ENCODE measurements at regions not wholly inside any gene's neighbourhood (a gene's known extent, or its start where the extent isn't known, plus 50 kb on each side); places are given as distances from the start of the nearest gene placed in this dataset.

DNA sequence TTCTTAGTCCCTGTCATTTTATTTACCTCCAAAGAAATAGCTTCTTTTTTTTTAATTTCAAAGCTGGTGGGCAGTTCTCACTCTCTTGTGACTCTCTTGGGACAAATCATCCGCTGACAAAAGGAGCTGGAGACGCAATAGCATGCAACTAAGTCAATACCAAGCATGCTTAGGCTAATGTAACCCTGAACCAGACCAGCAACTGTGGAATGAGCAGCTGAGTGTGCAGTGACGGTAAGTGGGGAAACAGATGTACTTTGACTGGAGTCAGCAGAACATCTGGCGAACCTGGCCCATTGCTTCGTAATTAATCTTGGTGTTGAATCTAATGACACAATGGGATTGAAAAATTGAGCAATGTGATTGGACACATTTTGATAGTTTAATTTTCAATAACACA, 280.7 kb upstream of the PLXNA2 start:
- TF ChIP-seq POLR2AphosphoS5 (IDR thresholded peaks at IDR 0.05; ENCODE audit: low read depth, low read length) (no peak), POLR2A (IDR thresholded peaks at IDR 0.05; ENCODE audit: low read depth, low read length) (no peak), SPI1 (IDR thresholded peaks at IDR 0.05; ENCODE audit: low read depth, low read length) (no peak), POU2F2 (IDR thresholded peaks at IDR 0.05; ENCODE audit: low read depth, low read length) (no peak), PAX5 (IDR thresholded peaks at IDR 0.05; ENCODE audit: insufficient read depth, low read length, severe bottlenecking) (no peak), TAF1 (IDR thresholded peaks at IDR 0.05; ENCODE audit: low read depth, low read length) (no peak)
- DNase-seq (ENCODE audit: insufficient read length, low spot score) (no peak), FAIRE-seq (no peak)

DNA sequence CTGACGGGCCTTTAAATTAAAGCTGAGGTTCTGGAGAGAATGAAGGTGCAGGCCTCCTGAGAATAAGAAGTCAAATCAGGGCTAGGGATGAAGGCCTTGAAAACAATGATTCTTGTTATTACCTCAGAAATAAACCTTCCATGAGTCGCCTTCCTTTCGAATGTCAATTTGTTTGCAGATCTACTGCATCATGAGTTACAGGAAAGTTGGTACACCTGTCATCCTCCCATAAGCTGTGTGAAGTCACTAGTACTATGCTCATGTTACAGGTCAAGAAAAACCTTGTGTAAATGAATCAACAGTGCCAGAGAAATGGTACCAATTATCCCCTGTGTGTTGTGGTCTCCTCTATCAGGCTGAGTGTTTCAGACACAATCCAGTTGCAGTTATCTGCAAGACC, 281.2 kb upstream of the PLXNA2 start:
- DNase-seq (ENCODE audit: insufficient read length, low spot score) = no peak
- TF ChIP-seq SPI1 (IDR thresholded peaks at IDR 0.05; ENCODE audit: low read depth, low read length) (no peak), POLR2AphosphoS5 (IDR thresholded peaks at IDR 0.05; ENCODE audit: low read depth, low read length) (no peak), PAX5 (IDR thresholded peaks at IDR 0.05; ENCODE audit: insufficient read depth, low read length, severe bottlenecking) (no peak), TAF1 (IDR thresholded peaks at IDR 0.05; ENCODE audit: low read depth, low read length) (no peak), POU2F2 (IDR thresholded peaks at IDR 0.05; ENCODE audit: low read depth, low read length) (no peak), POLR2A (IDR thresholded peaks at IDR 0.05; ENCODE audit: low read depth, low read length) (no peak)
- no peak for FAIRE-seq

DNA sequence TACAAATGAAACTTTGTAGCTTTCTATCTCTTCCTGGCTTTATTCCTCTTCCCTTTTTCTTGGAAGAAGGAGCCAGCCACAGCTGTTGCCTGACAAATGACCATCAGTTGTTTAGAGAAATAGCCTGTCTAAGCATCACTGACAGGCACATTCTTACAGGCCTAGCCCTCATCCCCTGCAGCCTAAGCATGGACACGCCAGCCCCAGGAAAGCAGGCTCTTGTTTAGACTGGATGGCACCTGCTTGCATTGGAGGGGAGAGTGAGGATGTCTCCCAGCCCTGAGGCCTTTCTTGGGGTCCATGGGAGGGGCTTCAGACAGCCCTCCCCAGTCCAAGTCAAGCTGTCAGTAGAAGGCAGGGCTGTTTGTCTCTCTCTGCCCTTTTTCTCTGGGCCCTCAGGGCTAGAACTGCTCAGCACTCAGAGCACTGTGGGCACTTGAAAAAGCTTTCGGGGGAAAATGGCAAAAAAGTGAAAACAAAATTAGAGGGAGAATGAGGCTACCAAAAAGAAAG, 282.5 kb upstream of the PLXNA2 start:
- TF ChIP-seq TAF1 (IDR thresholded peaks at IDR 0.05; ENCODE audit: low read depth, low read length) = no peak
- TF ChIP-seq POLR2A (IDR thresholded peaks at IDR 0.05; ENCODE audit: low read depth, low read length) = no peak
- TF ChIP-seq POLR2AphosphoS5 (IDR thresholded peaks at IDR 0.05; ENCODE audit: low read depth, low read length) = no peak
- TF ChIP-seq POU2F2 (IDR thresholded peaks at IDR 0.05; ENCODE audit: low read depth, low read length) = no peak
- no peak for TF ChIP-seq SPI1 (IDR thresholded peaks at IDR 0.05; ENCODE audit: low read depth, low read length)
- no peak for TF ChIP-seq PAX5 (IDR thresholded peaks at IDR 0.05; ENCODE audit: insufficient read depth, low read length, severe bottlenecking)
- DNase-seq (ENCODE audit: insufficient read length, low spot score) (no peak), FAIRE-seq (no peak)

DNA sequence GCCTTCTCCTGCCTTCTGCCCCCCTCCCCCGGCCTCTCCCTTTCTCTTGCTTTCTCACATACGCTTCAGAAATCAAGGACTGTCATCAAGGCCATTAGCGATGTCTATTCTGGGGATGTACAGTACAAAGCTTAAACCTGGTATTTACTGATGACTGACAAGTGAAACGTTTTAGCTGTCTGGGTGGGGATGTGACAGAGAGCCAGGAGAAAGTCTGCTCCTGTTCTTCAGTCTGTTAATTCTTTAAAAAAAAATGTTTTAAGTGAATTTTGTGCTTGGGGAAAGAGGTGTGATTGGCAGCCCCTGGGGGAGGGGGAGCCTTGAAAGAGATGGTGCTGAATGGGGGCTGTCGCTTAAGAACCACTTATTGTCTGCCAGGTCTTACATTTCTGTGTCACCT, 283.0 kb upstream of the PLXNA2 start:
- TF ChIP-seq SPI1 (IDR thresholded peaks at IDR 0.05; ENCODE audit: low read depth, low read length) (no peak), TAF1 (IDR thresholded peaks at IDR 0.05; ENCODE audit: low read depth, low read length) (no peak), POLR2AphosphoS5 (IDR thresholded peaks at IDR 0.05; ENCODE audit: low read depth, low read length) (no peak), POU2F2 (IDR thresholded peaks at IDR 0.05; ENCODE audit: low read depth, low read length) (no peak), PAX5 (IDR thresholded peaks at IDR 0.05; ENCODE audit: insufficient read depth, low read length, severe bottlenecking) (no peak), POLR2A (IDR thresholded peaks at IDR 0.05; ENCODE audit: low read depth, low read length) (no peak)
- FAIRE-seq (no peak), DNase-seq (ENCODE audit: insufficient read length, low spot score) (no peak)

DNA sequence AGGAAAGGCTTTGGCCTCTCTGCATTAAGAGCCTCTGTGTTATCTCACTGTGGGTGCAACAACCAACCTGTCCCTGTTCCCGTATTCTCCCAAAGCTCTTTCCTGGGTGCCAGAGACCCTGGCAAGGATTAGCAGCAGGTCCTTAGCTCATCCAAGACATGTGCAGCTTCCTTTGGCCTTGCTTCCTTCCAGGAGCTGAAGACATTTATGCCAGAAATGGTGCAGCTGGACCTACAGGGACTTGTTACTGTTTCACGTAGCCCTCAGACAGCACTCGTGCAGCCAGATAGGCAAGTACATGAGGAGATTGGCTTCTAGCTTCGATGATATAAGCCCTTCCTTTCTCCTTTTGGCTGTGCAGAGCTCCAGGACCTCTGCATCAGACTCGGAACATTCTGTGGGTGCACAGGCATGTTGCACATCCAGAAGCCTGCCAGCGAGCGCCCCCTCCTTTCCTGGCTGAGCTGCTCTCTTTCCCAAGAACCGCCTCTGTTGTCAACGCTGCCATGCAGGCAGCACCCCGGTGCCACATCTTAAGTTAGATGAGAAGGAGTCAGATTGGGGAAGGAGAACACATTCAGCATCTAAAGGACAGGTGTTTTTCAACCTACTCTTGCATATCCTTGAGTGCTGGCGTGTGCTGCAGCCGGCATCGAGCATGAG, 284.5 kb upstream of the PLXNA2 start:
- DNase-seq (ENCODE audit: insufficient read length, low spot score) = no peak
- TF ChIP-seq TAF1 (IDR thresholded peaks at IDR 0.05; ENCODE audit: low read depth, low read length) = no peak
- TF ChIP-seq POU2F2 (IDR thresholded peaks at IDR 0.05; ENCODE audit: low read depth, low read length) = no peak
- TF ChIP-seq SPI1 (IDR thresholded peaks at IDR 0.05; ENCODE audit: low read depth, low read length) = no peak
- TF ChIP-seq POLR2A (IDR thresholded peaks at IDR 0.05; ENCODE audit: low read depth, low read length) = no peak
- no peak for TF ChIP-seq PAX5 (IDR thresholded peaks at IDR 0.05; ENCODE audit: insufficient read depth, low read length, severe bottlenecking)
- no peak for TF ChIP-seq POLR2AphosphoS5 (IDR thresholded peaks at IDR 0.05; ENCODE audit: low read depth, low read length)
- FAIRE-seq = no peak

DNA sequence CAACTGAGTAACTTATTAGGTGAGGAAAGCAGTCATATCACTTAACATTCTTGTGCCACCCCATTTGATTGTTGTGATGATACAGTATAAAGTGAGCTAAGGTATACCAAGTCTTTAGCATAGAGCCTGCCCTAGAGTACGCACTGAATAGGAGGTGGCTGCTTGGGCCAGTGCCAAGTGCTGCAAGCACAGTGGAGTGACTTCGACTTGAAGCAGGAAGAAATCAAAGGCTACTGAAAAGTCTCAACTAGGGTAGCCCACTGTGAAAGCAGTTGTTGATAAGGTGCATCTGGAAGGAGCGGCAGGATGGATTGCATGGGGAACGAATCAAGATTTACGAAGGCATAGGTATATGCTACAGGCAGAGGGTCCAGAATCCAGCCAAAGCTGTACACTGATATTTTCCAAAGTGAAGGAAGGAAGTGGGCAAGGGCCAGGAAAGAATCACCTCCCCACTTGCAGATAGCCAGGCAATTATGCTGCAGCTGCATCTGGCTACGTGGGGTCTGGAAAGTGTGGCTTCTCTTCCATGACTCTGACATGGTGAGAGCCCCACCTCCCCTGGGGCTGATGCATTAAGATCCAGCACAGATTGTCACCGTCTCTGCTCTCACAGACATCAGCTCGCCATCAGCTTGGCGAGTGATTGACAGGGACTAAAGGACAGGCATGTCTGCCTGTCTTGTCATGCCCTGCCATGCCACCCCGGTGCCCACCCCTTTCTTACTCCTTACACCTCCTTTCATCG, 287.0 kb upstream of the PLXNA2 start:
- no peak for TF ChIP-seq SPI1 (IDR thresholded peaks at IDR 0.05; ENCODE audit: low read depth, low read length)
- no peak for TF ChIP-seq PAX5 (IDR thresholded peaks at IDR 0.05; ENCODE audit: insufficient read depth, low read length, severe bottlenecking)
- DNase-seq (ENCODE audit: insufficient read length, low spot score) (no peak), FAIRE-seq (no peak)

DNA sequence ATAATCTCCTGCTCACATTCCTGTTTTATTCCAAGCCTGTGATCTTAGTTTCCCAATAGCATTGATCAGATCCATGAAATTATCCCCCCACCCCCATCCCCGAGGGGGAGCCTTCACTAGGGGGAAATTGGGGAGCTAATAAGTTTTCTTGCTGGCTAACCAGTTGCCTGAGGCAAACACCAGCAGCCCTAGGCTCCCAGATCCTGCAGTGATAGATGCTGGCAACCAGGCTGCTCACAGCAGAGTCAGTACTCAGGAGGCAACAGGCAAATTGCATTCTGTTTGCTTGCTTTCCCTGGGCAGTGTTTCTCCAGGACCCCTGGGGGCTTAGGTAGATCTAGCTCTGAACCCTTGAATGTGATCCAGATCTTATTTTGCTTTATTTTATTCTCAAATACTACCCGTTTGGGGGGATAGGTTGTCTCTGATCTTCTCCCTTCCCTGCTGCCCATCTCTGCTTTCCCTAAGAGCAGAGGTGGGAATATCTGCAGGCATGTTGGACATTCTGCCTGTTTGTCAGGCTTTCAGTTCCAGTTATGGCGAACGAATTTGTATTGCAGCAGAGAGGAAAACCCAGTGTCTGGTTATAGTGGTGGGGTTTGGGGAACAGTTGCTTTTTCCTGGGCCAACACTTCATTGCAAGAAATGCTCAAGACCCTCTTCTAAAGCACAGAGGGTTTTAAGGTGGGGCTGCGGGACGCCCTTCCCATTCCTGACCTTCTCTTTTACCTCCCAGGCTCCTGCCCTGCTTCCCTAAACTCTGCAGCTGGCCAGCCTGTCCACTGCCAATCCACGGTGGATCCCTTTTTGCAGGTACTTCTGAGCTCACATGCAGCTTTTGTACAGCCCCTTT, 289.8 kb upstream of the PLXNA2 start:
- TF ChIP-seq POLR2A (IDR thresholded peaks at IDR 0.05; ENCODE audit: low read depth, low read length) (no peak), TAF1 (IDR thresholded peaks at IDR 0.05; ENCODE audit: low read depth, low read length) (no peak), PAX5 (IDR thresholded peaks at IDR 0.05; ENCODE audit: insufficient read depth, low read length, severe bottlenecking) (no peak), POLR2AphosphoS5 (IDR thresholded peaks at IDR 0.05; ENCODE audit: low read depth, low read length) (no peak), POU2F2 (IDR thresholded peaks at IDR 0.05; ENCODE audit: low read depth, low read length) (no peak), SPI1 (IDR thresholded peaks at IDR 0.05; ENCODE audit: low read depth, low read length) (no peak)
- DNase-seq (ENCODE audit: insufficient read length, low spot score) (no peak), FAIRE-seq (no peak)

DNA sequence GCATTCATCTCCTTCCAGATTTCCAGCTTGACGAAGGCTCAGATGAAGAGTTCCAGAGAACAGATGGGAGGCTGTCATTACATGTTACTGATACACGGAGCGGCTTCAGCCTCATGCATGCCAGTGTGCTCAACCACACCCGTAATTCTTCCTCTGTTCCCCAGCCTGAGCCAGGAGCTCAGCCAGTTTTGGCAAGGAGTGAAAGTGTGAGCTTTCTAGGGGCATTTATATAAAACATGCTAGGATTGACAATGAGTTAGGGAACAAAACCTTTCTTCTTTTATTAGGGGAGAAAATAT, 290.4 kb upstream of the PLXNA2 start:
- DNase-seq (ENCODE audit: insufficient read length, low spot score) (no peak), FAIRE-seq (no peak)
- TF ChIP-seq SPI1 (IDR thresholded peaks at IDR 0.05; ENCODE audit: low read depth, low read length) = no peak
- TF ChIP-seq POLR2A (IDR thresholded peaks at IDR 0.05; ENCODE audit: low read depth, low read length) = no peak
- no peak for TF ChIP-seq POLR2AphosphoS5 (IDR thresholded peaks at IDR 0.05; ENCODE audit: low read depth, low read length)
- TF ChIP-seq PAX5 (IDR thresholded peaks at IDR 0.05; ENCODE audit: insufficient read depth, low read length, severe bottlenecking) = no peak
- no peak for TF ChIP-seq TAF1 (IDR thresholded peaks at IDR 0.05; ENCODE audit: low read depth, low read length)
- TF ChIP-seq POU2F2 (IDR thresholded peaks at IDR 0.05; ENCODE audit: low read depth, low read length) = no peak

DNA sequence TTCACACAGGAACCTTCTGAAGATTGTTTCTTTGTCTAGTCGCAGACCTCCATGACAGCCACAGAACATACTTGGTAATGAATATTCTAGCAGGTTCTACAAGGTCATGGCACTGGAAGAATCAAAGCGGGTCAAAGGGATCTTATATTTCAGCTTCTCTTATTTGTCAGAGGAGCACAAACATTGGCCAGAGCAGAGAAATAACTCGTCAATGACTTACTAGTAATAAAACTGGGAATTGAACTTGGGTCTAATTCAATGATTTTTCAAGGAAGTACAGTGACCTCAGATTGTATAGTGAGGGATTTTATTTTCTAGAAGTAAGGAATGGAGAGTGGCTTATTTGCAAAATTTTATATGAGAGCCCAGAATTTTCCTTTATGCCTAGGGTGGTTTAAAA, 290.8 kb upstream of the PLXNA2 start:
- TF ChIP-seq POU2F2 (IDR thresholded peaks at IDR 0.05; ENCODE audit: low read depth, low read length) (no peak), SPI1 (IDR thresholded peaks at IDR 0.05; ENCODE audit: low read depth, low read length) (no peak), PAX5 (IDR thresholded peaks at IDR 0.05; ENCODE audit: insufficient read depth, low read length, severe bottlenecking) (no peak), TAF1 (IDR thresholded peaks at IDR 0.05; ENCODE audit: low read depth, low read length) (no peak), POLR2A (IDR thresholded peaks at IDR 0.05; ENCODE audit: low read depth, low read length) (no peak), POLR2AphosphoS5 (IDR thresholded peaks at IDR 0.05; ENCODE audit: low read depth, low read length) (no peak)
- DNase-seq (ENCODE audit: insufficient read length, low spot score) (no peak), FAIRE-seq (no peak)

Data from GM12891 (cell line).